IMR-90 (cell line): ENCODE measurements at regions not wholly inside any gene's neighbourhood (a gene's known extent, or its start where the extent isn't known, plus 50 kb on each side); places are given as distances from the start of the nearest gene placed in this dataset.

Experiments
- ATAC-seq: fragments of 200-7000 bp; cut with Tn5 transposase; 2 replicates; pipeline ENCODE4 v1.9.1; 2020; ENCODE audit warnings: low read depth, mild to moderate bottlenecking, moderate library complexity
- BruUV-seq: library from RNA; stranded (reverse); fragments of 400-500 nt; replicated peaks from 2 replicates; lab custom pipeline; 2021; lab: Mats Ljungman, UMichigan
- CTCF ChIA-PET: fragments of 300-600 bp; formaldehyde crosslinking; extraction: SDS; loops from one replicate; lab custom pipeline; 2021; ENCODE audit warnings: antibody characterized with exemption; lab: Yijun Ruan, JAX
- POLR2A ChIA-PET: fragments of 300-600 bp; sonication (Branson Sonifier 250); formaldehyde crosslinking; loops from one replicate; lab custom pipeline; 2022; ENCODE audit warnings: antibody characterized with exemption; ENCODE audit not compliant: unreplicated experiment; lab: Charles Lee
- DNase-seq: peaks from one replicate; pipeline ENCODE4 v3.0.0; 2013
- H2AFZ ChIP-seq: replicated peaks from 2 replicates; pipeline ENCODE3; 2013; ENCODE audit warnings: low read length, mild to moderate bottlenecking; ENCODE audit not compliant: poor library complexity
- H2AK5ac ChIP-seq: 2 replicates; pipeline ENCODE4 v1.6.1; 2013; ENCODE audit warnings: low read depth, low read length, inconsistent platforms
- H2AK9ac ChIP-seq: replicated peaks from 2 replicates; pipeline ENCODE3; 2013; ENCODE audit warnings: mild to moderate bottlenecking, low read depth, low read length, moderate library complexity; ENCODE audit not compliant: poor library complexity
- H2BK120ac ChIP-seq: 2 replicates; pipeline ENCODE4 v1.6.1; 2013; ENCODE audit warnings: low read depth, low read length, inconsistent platforms
- H2BK15ac ChIP-seq: 3 replicates; pipeline ENCODE4 v1.6.1; 2013; ENCODE audit warnings: low read depth, low read length, inconsistent platforms
- H2BK20ac ChIP-seq: 2 replicates; pipeline ENCODE4 v1.6.1; 2013; ENCODE audit warnings: low read depth, mild to moderate bottlenecking, inconsistent platforms, low read length, moderate library complexity
- H2BK5ac ChIP-seq: 2 replicates; pipeline ENCODE4 v1.6.1; 2013; ENCODE audit warnings: mild to moderate bottlenecking, low read depth, low read length, inconsistent platforms; ENCODE audit not compliant: poor library complexity, severe bottlenecking
- H3K14ac ChIP-seq: replicated peaks from 2 replicates; pipeline ENCODE4 v1.6.1; 2013; ENCODE audit warnings: low read depth, low read length, inconsistent platforms
- H3K18ac ChIP-seq: 2 replicates; pipeline ENCODE4 v1.6.1; 2013; ENCODE audit warnings: low read depth, low read length, control low read depth
- H3K23ac ChIP-seq: 2 replicates; pipeline ENCODE4 v1.6.1; 2013; ENCODE audit warnings: low read depth, low read length, inconsistent platforms
- H3K27ac ChIP-seq: 2 replicates; pipeline ENCODE4 v1.5.1; 2013; ENCODE audit warnings: mild to moderate bottlenecking, control low read depth, low read length; ENCODE audit not compliant: insufficient read depth
- H3K27me3 ChIP-seq: 2 replicates; pipeline ENCODE4 v1.6.1; 2013; ENCODE audit warnings: low read length; ENCODE audit not compliant: control insufficient read depth, insufficient read depth
- H3K36me3 ChIP-seq: 2 replicates; pipeline ENCODE4 v1.6.1; 2013; ENCODE audit warnings: low read length, mixed read lengths; ENCODE audit not compliant: control insufficient read depth, insufficient read depth
- H3K4ac ChIP-seq: 2 replicates; pipeline ENCODE4 v1.6.1; 2013; ENCODE audit warnings: low read depth, low read length, inconsistent platforms
- H3K4me1 ChIP-seq: 2 replicates; pipeline ENCODE4 v1.6.1; 2013; ENCODE audit warnings: low read length, mixed read lengths; ENCODE audit not compliant: control insufficient read depth, insufficient read depth
- H3K4me2 ChIP-seq: 2 replicates; pipeline ENCODE4 v1.6.1; 2013; ENCODE audit warnings: low read depth, mild to moderate bottlenecking, control low read depth, low read length, moderate library complexity
- H3K4me3 ChIP-seq: 2 replicates; pipeline ENCODE4 v1.5.1; 2013; ENCODE audit warnings: low read depth, mild to moderate bottlenecking, control low read depth, low read length, moderate library complexity; ENCODE audit not compliant: insufficient read depth
- H3K56ac ChIP-seq: 2 replicates; pipeline ENCODE4 v1.6.1; 2013; ENCODE audit warnings: low read length, inconsistent platforms; ENCODE audit not compliant: insufficient read depth; ENCODE audit errors: extremely low read depth
- H3K79me1 ChIP-seq, 2 experiments: 2 replicates each; pipeline ENCODE4 v1.6.1; 2013; ENCODE audit warnings: low read length in 2 of 2, inconsistent platforms in 1 of 2, low read depth in 1 of 2
- H3K9ac ChIP-seq: 2 replicates; pipeline ENCODE4 v1.6.1; 2013; ENCODE audit warnings: low read depth, low read length, control low read depth
- H3K9me1 ChIP-seq: 2 replicates; pipeline ENCODE4 v1.6.1; 2013; ENCODE audit warnings: low read length, inconsistent platforms; ENCODE audit not compliant: insufficient read depth
- H3K9me3 ChIP-seq: 2 replicates; pipeline ENCODE4 v1.6.1; 2013; ENCODE audit warnings: low read length; ENCODE audit not compliant: control insufficient read depth, insufficient read depth
- H4K20me1 ChIP-seq: 2 replicates; pipeline ENCODE4 v1.6.1; 2013; ENCODE audit warnings: low read length, inconsistent platforms; ENCODE audit not compliant: insufficient read depth
- H4K5ac ChIP-seq: 2 replicates; pipeline ENCODE4 v1.6.1; 2013; ENCODE audit warnings: mild to moderate bottlenecking, low read depth, low read length, control low read depth
- H4K8ac ChIP-seq, 2 experiments: 2 replicates each; pipeline ENCODE4 v1.6.1; 2013; ENCODE audit warnings: low read depth in 2 of 2, low read length in 2 of 2, control low read depth in 1 of 2, inconsistent platforms in 1 of 2
- H4K91ac ChIP-seq: 2 replicates; pipeline ENCODE4 v1.6.1; 2013; ENCODE audit warnings: low read depth, low read length, inconsistent platforms; ENCODE audit not compliant: insufficient read depth
- BHLHE40 ChIP-seq: fragments of 150-350 bp; IDR thresholded peaks from 2 replicates; pipeline ENCODE4 v1.6.1; 2016; ENCODE audit warnings: mild to moderate bottlenecking, low read depth, low read length
- CEBPB ChIP-seq: IDR thresholded peaks from 2 replicates; pipeline ENCODE4 v1.6.1; 2012; ENCODE audit warnings: low read depth, low read length, improper control_type of control experiment
- CHD1 ChIP-seq: IDR thresholded peaks from 2 replicates; pipeline ENCODE4 v1.6.1; 2012; ENCODE audit warnings: low read depth, low read length, improper control_type of control experiment
- CTCF ChIP-seq: conservative IDR thresholded peaks from 2 replicates; pipeline ENCODE4 v1.5.1; 2012; ENCODE audit warnings: mild to moderate bottlenecking, low read depth, low read length, improper control_type of control experiment
- ELK1 ChIP-seq: fragments of 150-350 bp; IDR thresholded peaks from 2 replicates; pipeline ENCODE4 v1.6.1; 2016; ENCODE audit warnings: low read depth, mild to moderate bottlenecking, low read length, moderate library complexity, borderline replicate concordance
- FOS ChIP-seq: fragments of 150-350 bp; IDR thresholded peaks from 2 replicates; pipeline ENCODE4 v1.6.1; 2016; ENCODE audit warnings: low read depth, low read length
- MAFK ChIP-seq: IDR thresholded peaks from 2 replicates; pipeline ENCODE4 v1.6.1; 2012; ENCODE audit warnings: low read depth, low read length, improper control_type of control experiment
- MAZ ChIP-seq: IDR thresholded peaks from 2 replicates; pipeline ENCODE4 v1.6.1; 2012; ENCODE audit warnings: low read depth, mild to moderate bottlenecking, low read length, improper control_type of control experiment, moderate library complexity, borderline replicate concordance
- NFE2L2 ChIP-seq: fragments of 150-350 bp; IDR thresholded peaks from 2 replicates; pipeline ENCODE4 v1.6.1; 2016; ENCODE audit warnings: low read depth, mild to moderate bottlenecking, low read length
- POLR2A ChIP-seq: IDR thresholded peaks from 2 replicates; pipeline ENCODE4 v1.6.1; 2012; ENCODE audit warnings: mild to moderate bottlenecking, low read depth, low read length
- RAD21 ChIP-seq: IDR thresholded peaks from 2 replicates; pipeline ENCODE4 v1.6.1; 2012; ENCODE audit warnings: low read length, improper control_type of control experiment
- RFX5 ChIP-seq: IDR thresholded peaks from 2 replicates; pipeline ENCODE4 v1.8.0; 2012; ENCODE audit warnings: low read depth, mild to moderate bottlenecking, low read length, moderate library complexity
- SMC3 ChIP-seq: fragments of 150-350 bp; IDR thresholded peaks from 2 replicates; pipeline ENCODE4 v1.6.1; 2016; ENCODE audit warnings: low read depth, mild to moderate bottlenecking, antibody characterized with exemption, low read length, moderate library complexity
- USF2 ChIP-seq: fragments of 150-350 bp; IDR thresholded peaks from 2 replicates; pipeline ENCODE4 v1.6.1; 2017; ENCODE audit warnings: mild to moderate bottlenecking, antibody characterized with exemption, low read length, low read depth
- dilution Hi-C: fragments of 300-500 bp; cut with HindIII; formaldehyde crosslinking; loops from one replicate; pipeline ENCODE4 v1.14.3; 2018; ENCODE audit warnings: low sequenced_read_pairs; ENCODE audit not compliant: unreplicated experiment
- in situ Hi-C: fragments of 300-500 bp; cut with MboI; formaldehyde crosslinking; loops from 3 replicates; pipeline ENCODE4 v1.14.3; 2019; ENCODE audit warnings: low sequenced_read_pairs, inconsistent platforms, mixed read lengths
- intact Hi-C: fragments of 100-400 bp; cut with micrococcal nuclease; formaldehyde crosslinking; loops from 2 replicates; pipeline ENCODE4 v1.10.0; 2022

DNA sequence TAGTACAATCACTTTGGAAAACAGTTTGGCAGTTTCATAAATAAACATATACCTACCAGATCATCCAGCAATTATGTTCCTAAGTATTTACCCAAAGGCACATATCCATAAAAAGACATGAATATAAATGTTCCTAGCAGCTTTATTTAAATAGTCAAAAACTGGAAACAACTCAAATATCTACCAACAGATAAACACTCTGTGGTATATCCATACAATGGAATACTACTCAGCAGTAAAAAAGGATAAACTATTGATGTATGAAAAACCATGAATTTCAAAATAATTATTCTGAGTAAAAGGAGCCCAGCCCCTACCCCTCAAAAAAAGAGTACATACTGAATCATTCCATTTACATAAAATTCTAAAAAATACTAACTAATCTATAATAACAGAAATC lies 232.7 kb upstream of the SLC30A5 start:
- Histone ChIP-seq H3K4me3 (no peak overlapping the region), H3K27ac (no peak overlapping the region), H2AK5ac (no peak overlapping the region), H3K9ac (no peak overlapping the region), H3K4me1 (no peaks in the 10 kb centered on the region), H2AFZ (no peak overlapping the region), H2BK20ac (no peak overlapping the region), H4K8ac (no peak overlapping the region), H2BK5ac (no peak overlapping the region), H3K9me1 (no peaks in the 10 kb centered on the region), H4K20me1 (no peaks in the 10 kb centered on the region), H3K9me3 (no peaks in the 10 kb centered on the region), H2AK9ac (no peak overlapping the region), H3K18ac (no peak overlapping the region), H3K14ac (no peak overlapping the region), H4K91ac (no peak overlapping the region), H3K79me1 (no peaks in the 10 kb centered on the region), H3K27me3 (no peaks in the 10 kb centered on the region), H2BK15ac (no peak overlapping the region), H3K36me3 (no peaks in the 10 kb centered on the region), H3K4ac (no peak overlapping the region), H2BK120ac (no peak overlapping the region), H3K23ac (no peak overlapping the region), H3K56ac (no peak overlapping the region), H3K4me2 (no peak overlapping the region), H4K5ac (no peak overlapping the region)
- no TSS peak for BruUV-seq
- ChIA-PET CTCF (no interaction called here), POLR2A (no interaction called here)
- TF ChIP-seq ELK1, result no peak
- TF ChIP-seq BHLHE40, result no peak
- no peak for TF ChIP-seq RAD21
- TF ChIP-seq MAZ, result no peak
- TF ChIP-seq CTCF, result no peak
- TF ChIP-seq FOS, result no peak
- TF ChIP-seq NFE2L2, result no peak
- no peak for TF ChIP-seq CEBPB
- TF ChIP-seq MAFK, result no peak
- no peak for TF ChIP-seq CHD1
- no peak for TF ChIP-seq USF2
- TF ChIP-seq SMC3, result no peak
- TF ChIP-seq RFX5, result no peak
- no peak for TF ChIP-seq POLR2A
- in situ Hi-C loops (no loop called here), dilution Hi-C loops (no loop called here), intact Hi-C loops (no loop called here)
- DNase-seq (no peak), ATAC-seq (no peak)
